Fibroblast of pulmonary artery (primary cell): ENCODE measurements at regions not wholly inside any gene's neighbourhood (a gene's known extent, or its start where the extent isn't known, plus 50 kb on each side); places are given as distances from the start of the nearest gene placed in this dataset.
"Not testable (repeated sequence)": the region's sequence is repeated elsewhere in the genome, so short reads cannot be mapped to it uniquely, and the experiment has no call there.

ENCODE experiments used
- DNase-seq: peaks from one replicate; pipeline ENCODE4 v3.0.0-alpha.2; 2010; ENCODE audit warnings: low read depth
- H3K4me3 ChIP-seq: replicated peaks from 2 replicates; pipeline ENCODE4 v1.5.1; 2011; ENCODE audit warnings: low read depth, mild to moderate bottlenecking, control low read depth, low read length, moderate library complexity
- CTCF ChIP-seq: IDR thresholded peaks from 2 replicates; pipeline ENCODE4 v1.5.1; 2011; ENCODE audit warnings: mild to moderate bottlenecking, control low read depth, low read length, inconsistent platforms; ENCODE audit errors: missing control alignments

GRCh38 chr13:96934889-96935489 is 59.3 kb downstream of the OXGR1 start:
- H3K4me3 ChIP-seq: no peak overlapping the region
- TF ChIP-seq CTCF: no peak
- no peak for DNase-seq

- DNase-seq: no peak
- no peak for TF ChIP-seq CTCF
- no peak overlapping the region for H3K4me3 ChIP-seq
Observed at GRCh38 chr13:96925916-96926628, 68.2 kb downstream of the OXGR1 start.

- TF ChIP-seq CTCF: no peak
- DNase-seq: no peak
- H3K4me3 ChIP-seq: no peak overlapping the region
Observed at GRCh38 chr13:96925477-96925876, 68.8 kb downstream of the OXGR1 start.

- not testable (repeated sequence) for H3K4me3 ChIP-seq, DNase-seq
Observed at GRCh38 chr13:96918861-96919631, 75.2 kb downstream of the OXGR1 start.

- H3K4me3 ChIP-seq: no peak overlapping the region
- no peak for TF ChIP-seq CTCF
- DNase-seq: no peak
Observed at GRCh38 chr13:96904232-96904631, 90.0 kb downstream of the OXGR1 start.

GRCh38 chr13:96903085-96903484 is 91.2 kb downstream of the OXGR1 start:
- H3K4me3 ChIP-seq: no peak overlapping the region
- no peak for TF ChIP-seq CTCF
- DNase-seq: no peak

GRCh38 chr13:96900986-96901385 is 93.3 kb downstream of the OXGR1 start:
- no peak for TF ChIP-seq CTCF
- no peak for DNase-seq
- H3K4me3 ChIP-seq: no peak overlapping the region
